ENCODE measurements at regions not wholly inside any gene's neighbourhood (a gene's known extent, or its start where the extent isn't known, plus 50 kb on each side); places are given as distances from the start of the nearest gene placed in this dataset.
"Not testable (repeated sequence)": the region's sequence is repeated elsewhere in the genome, so short reads cannot be mapped to it uniquely, and the experiment has no call there.

DNA sequence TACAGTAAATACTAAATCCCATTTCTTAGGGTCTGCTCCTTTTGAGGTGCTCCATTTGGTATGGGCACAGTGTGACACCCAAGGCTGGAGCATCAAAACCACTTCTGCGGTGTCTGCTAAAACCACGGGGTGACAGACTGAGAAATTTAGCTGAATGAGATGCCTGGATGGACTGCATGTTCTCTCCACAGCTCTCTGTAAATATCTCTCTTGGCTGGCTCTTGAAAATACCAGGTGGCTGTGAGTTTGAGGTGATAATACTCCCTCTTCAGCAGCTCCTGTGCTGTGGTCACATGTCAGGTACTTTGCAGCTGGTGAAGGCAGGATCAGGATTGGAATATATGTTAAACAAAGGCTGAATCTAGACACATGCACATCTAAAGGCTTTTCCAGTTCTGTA, 93.7 kb upstream of the SIMC1 start:
- no peak for FAIRE-seq

GRCh38 chr5:176149948-176150347, 88.3 kb upstream of the SIMC1 start:
- not testable (repeated sequence) for FAIRE-seq

- no peak for FAIRE-seq
Measured at GRCh38 chr5:176151281-176151680, 86.9 kb upstream of the SIMC1 start.

DNA sequence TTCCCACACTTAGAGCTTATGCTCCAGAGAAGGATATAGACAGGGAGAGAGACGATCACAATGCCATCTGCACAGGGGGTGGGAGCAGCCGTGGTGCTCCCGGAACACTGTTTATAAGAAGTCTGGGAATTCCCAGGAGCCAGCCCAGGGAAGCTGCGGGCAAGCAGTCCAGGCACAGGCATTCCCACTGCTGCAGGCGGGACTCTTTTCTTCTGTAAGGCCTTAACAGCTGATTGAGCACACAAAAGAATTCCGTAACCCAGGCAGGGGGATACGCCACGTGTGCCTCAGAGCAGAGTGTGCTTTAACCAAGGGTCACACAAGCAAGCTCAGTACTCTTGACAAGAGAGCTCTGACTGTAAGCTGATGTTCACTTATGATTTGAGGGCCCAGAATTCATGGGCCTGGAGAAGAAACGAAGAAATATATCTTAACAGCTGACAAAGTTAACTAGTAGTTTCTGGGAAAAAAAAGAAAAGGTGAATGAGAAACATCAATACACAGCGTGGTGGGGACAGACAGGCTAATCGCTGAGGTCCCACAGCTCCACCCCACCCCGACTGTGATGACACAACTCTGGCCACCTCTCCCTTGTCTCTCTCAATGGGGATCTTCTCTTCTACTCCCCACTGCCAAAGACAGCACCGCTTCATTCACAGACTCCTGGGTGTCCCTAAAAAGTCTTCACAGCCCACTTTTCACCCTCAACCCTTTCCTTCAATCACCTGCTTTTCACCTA, 85.9 kb upstream of the SIMC1 start:
- no peak for FAIRE-seq

DNA sequence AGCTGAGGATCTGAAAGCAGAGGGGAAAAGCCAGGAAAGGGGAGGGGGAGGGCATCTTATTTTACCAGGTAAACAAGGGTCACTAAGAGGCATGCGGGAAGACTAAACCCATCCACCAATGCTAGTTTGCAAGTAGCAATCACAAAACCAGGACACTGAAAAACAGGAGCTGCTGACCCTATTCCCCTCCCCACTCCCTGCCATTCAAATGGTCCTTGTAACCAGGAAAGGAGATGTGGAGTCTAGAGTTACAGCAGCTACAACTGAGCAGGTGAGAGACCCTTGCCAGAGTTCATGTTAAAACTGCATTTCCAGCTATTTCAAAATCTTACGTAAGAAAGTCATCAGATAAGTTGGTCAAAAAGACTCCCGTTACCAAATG, 85.3 kb upstream of the SIMC1 start:
- no peak for FAIRE-seq

DNA sequence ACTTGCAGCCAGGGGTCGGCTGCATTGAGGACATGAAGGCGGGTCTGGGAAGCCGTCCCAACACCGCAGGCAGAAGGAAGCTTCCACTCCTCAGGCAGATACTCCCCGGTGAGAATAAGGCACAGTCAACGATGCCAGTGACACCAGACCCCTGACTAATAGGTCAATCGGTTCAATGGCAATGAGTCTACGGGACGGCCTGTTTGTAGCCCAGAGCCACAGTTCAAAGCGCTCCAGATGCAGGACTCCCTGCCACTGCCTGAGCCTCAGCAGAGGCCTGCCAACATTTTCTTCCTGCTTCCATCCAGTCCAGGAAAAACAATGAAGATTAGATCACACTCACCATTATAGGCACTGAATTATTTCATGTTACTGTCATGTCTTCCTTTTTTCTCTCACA, 84.5 kb upstream of the SIMC1 start:
- FAIRE-seq, result no peak

- no peak for FAIRE-seq
Measured at GRCh38 chr5:176154821-176155220, 83.4 kb upstream of the SIMC1 start.

GRCh38 chr5:176155922-176156359, 82.3 kb upstream of the SIMC1 start:
- no peak for FAIRE-seq

GRCh38 chr5:176157656-176158055, 80.6 kb upstream of the SIMC1 start:
- FAIRE-seq, result no peak

GRCh38 chr5:176161431-176161830, 76.8 kb upstream of the SIMC1 start:
- no peak for FAIRE-seq

GRCh38 chr5:176162198-176162597, 76.0 kb upstream of the SIMC1 start:
- no peak for FAIRE-seq

DNA sequence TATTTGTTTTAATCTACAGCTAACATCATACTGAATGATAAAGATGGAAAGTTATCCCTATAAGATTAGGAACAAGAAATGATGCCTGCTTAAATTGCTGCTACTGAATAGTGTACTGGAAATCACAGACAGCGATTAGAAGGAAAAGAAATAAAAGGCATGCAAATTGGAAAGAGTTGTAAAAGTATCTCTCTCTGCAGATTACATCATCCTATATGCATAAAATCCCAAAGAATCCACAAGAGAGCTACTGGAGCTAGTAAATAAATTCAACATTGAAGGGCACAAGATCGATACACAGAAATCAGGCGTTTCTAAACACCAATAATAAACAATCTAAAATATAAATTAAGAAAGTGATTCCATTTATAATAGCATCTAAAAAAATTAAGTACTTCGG, 75.3 kb upstream of the SIMC1 start:
- FAIRE-seq, result no peak

DNA sequence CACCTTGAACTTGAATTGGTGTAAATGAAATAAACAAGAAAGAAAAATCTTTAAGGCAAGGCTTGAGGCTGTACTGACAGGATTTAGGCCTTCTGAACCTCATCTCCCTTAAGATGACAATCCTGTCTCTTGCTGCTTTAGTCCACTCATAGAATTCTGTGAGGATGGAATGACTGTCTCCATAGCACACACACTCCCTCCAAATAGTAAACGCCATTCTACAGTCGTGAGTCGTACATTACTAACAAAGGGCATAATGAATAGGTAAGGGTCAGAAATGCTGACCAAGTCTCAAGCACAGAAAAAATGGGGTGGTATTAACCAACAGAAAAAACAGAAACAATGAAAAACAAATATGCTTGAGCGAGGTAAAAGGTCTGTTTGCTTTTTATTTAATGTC, 71.8 kb upstream of the SIMC1 start:
- no peak for FAIRE-seq

DNA sequence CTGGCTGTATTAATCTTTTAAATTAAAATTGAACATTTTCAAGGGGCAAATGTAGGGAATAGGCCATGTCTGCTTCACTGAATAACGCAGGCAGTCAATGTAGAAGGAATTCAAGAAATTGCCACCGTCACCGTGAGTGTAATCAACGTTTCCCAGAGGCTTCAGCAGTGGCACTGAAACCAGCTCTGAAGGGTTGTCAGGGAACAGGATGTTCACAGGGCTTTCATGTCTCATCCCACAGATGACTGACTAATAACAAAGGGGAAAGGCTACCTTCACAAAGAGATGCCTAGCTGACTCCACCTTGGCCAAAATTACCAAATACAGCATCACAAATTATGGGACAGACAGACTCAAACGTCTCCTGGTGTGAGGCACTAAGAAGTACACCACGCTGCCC, 70.4 kb upstream of the SIMC1 start:
- no peak for FAIRE-seq

GRCh38 chr5:176169393-176170063, 68.7 kb upstream of the SIMC1 start:
- no peak for FAIRE-seq

GRCh38 chr5:176170084-176170483, 68.1 kb upstream of the SIMC1 start:
- FAIRE-seq, result no peak

GRCh38 chr5:176171171-176171760, 67.0 kb upstream of the SIMC1 start:
- FAIRE-seq, result no peak

DNA sequence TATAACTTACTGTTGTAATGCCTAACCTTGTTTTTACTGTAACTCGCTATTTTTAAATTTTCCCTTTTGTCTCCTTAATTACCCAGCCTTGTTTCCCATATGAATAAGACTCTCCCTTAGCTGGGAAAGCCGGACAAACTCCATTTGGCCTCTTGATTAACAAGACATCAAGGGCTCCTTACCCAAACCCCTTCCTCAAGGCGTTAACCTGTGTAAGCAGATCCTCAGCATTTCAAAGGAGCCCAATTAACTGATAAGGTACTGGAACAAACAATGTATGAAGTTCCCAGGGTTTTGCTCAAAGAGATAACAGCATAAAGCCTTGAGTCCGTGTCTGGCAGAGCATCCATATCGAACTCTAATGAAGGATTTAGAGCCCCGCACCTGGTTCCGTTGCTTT, 66.0 kb upstream of the SIMC1 start:
- FAIRE-seq, result no peak

DNA sequence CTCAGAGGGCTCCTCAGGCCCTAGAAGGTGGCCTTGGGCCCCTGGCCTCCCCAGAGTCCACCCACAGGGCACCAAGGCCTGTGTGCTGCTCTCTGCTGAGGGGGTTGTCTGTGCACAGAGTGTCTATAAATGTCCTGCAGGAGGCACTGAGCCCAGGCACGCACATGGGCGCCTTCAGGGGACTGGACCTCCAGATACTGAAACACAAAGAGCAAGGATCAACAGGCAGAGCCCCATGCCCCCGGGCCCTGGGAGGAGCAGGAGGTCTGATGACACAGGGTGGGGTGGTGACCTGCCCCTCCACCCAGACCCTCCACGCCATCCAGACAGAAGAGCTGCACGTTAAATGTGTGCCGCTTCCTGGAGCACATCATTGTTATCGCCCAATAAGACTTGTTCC, 64.6 kb upstream of the SIMC1 start:
- FAIRE-seq, result no peak

GRCh38 chr5:176174345-176175025, 63.7 kb upstream of the SIMC1 start:
- FAIRE-seq, result no peak

GRCh38 chr5:176175101-176175852, 62.9 kb upstream of the SIMC1 start:
- no peak for FAIRE-seq

- FAIRE-seq, result no peak
Measured at GRCh38 chr5:176176231-176176630, 62.0 kb upstream of the SIMC1 start.

DNA sequence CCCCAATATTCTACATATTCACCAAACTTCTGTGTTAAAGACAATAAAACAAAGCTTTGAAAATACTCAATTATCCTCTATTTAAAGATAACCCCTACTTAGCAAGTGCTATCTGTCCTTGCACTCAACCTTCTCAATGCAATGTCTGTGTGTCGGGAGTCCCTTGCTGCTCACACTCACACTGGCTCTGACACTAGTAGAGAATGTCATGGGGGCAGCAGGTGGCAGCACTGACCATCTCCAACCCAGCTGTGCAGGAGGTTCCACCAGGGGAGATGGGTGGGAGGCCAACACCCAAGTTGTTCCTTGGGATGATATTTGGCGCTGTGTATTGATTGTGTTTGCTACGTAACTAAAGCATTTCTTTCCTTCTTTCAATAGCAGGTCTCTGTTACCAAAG, 59.4 kb upstream of the SIMC1 start:
- no peak for FAIRE-seq
